ENCODE measurements at regions not wholly inside any gene's neighbourhood (a gene's known extent, or its start where the extent isn't known, plus 50 kb on each side); places are given as distances from the start of the nearest gene placed in this dataset.
"Not testable (repeated sequence)": the region's sequence is repeated elsewhere in the genome, so short reads cannot be mapped to it uniquely, and the experiment has no call there.

DNA sequence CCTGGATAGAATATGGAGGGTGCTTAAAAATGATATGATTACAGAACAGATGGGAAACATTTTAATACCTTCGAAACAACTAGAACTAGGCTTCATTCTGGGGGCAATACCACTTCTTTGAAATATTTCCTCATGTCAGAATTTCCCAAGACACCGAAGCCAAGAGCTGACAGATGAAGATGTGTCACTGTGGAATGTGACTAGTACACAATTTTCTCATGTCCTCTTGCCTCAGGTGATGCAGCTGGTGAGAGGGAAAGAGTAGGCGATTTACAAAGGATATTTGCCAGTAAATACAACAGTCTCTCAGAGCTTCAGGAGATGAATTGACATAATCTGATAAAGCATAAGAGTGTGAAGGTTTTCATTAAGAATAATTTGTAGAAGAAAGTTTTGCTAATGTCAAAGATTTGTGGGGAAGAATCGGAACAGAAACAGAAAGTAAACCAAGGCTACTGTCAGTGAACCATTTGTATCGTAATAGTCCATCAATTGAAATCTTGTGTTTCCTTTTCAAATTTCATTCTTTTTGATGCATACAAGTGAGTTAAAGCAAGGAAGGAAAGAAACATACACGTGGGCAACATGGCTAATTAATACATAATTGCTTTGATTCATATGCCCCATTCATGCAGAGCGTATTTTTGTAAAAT lies 164.7 kb upstream of the CCN2 start:
- H3K9ac ChIP-seq (ENCODE audit: low read length) = peak overlapping the region; percentile 25
- H3K79me2 ChIP-seq (ENCODE audit: control insufficient read depth, insufficient read depth, low read length) = no peaks in the 10 kb centered on the region
- POLR2A ChIA-PET = no interaction called here
- intact Hi-C loops (cut with micrococcal nuclease) = no loop called here
- Mint-ChIP-seq H3K4me1 (peaks cover 2% of the 10 kb centered on the region), H3K27me3 (no peaks in the 10 kb centered on the region), H3K4me3 (peak overlapping the region; percentile 44), H3K9me3 (ENCODE audit: insufficient read depth) (peaks cover 5% of the 10 kb centered on the region), H3K27ac (no peak overlapping the region)
- no peak overlapping the region for H3K27ac ChIP-seq (ENCODE audit: low read length in 2 of 2)
- H3K4me1 ChIP-seq (ENCODE audit: control insufficient read depth in 2 of 2, insufficient read depth in 2 of 2, low read length in 2 of 2) = no peaks in the 10 kb centered on the region
- TF ChIP-seq EZH2 (IDR thresholded peaks at IDR 0.05; ENCODE audit: borderline replicate concordance, insufficient read depth, low read depth, low read length, poor library complexity, severe bottlenecking) = no peak
- TF ChIP-seq, protein P1, sequence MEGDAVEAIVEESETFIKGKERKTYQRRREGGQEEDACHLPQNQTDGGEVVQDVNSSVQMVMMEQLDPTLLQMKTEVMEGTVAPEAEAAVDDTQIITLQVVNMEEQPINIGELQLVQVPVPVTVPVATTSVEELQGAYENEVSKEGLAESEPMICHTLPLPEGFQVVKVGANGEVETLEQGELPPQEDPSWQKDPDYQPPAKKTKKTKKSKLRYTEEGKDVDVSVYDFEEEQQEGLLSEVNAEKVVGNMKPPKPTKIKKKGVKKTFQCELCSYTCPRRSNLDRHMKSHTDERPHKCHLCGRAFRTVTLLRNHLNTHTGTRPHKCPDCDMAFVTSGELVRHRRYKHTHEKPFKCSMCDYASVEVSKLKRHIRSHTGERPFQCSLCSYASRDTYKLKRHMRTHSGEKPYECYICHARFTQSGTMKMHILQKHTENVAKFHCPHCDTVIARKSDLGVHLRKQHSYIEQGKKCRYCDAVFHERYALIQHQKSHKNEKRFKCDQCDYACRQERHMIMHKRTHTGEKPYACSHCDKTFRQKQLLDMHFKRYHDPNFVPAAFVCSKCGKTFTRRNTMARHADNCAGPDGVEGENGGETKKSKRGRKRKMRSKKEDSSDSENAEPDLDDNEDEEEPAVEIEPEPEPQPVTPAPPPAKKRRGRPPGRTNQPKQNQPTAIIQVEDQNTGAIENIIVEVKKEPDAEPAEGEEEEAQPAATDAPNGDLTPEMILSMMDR (IDR thresholded peaks at IDR 0.05) = no peak
- H2AFZ ChIP-seq (ENCODE audit: insufficient read depth, low read depth, low read length, poor library complexity, severe bottlenecking) = peak overlapping the region; percentile 41
- CTCF ChIA-PET = no interaction called here
- peak overlapping the region in 1 of 5 experiments; percentile 27 for H3K4me3 ChIP-seq (ENCODE audit: control extremely low read depth in 1 of 5, extremely low read depth in 1 of 5, insufficient read depth in 1 of 5, low read depth in 2 of 5, low read length in 4 of 5)
- ATAC-seq (ENCODE audit: low read depth) = no peak
- no peaks in the 10 kb centered on the region for H3K27me3 ChIP-seq (replicated peaks in 1 of 4; ENCODE audit: control extremely low read depth in 1 of 4, control insufficient read depth in 3 of 4, insufficient read depth in 4 of 4, low read length in 3 of 4)
- H4K20me1 ChIP-seq (ENCODE audit: control insufficient read depth, insufficient read depth, low read length, poor library complexity, severe bottlenecking) = no peaks in the 10 kb centered on the region
- DNase-seq = no peak
- peaks cover 0 to 2% (median 0%) of the 10 kb centered on the region in 3 donors for H3K9me3 ChIP-seq (ENCODE audit: control extremely low read depth in 1 of 3, control insufficient read depth in 2 of 3, insufficient read depth in 1 of 3, low read length in 2 of 3)
- WGBS (ENCODE audit: insufficient coverage) = no CpG with 5 or more reads among the region's 7 CpGs
- no peaks in the 10 kb centered on the region for H3K36me3 ChIP-seq (replicated peaks in 1 of 2; ENCODE audit: control extremely low read depth in 1 of 2, control insufficient read depth in 1 of 2, extremely low read depth in 1 of 2, insufficient read depth in 2 of 2, low read length in 1 of 2)
- peak overlapping the region; percentile 23 for H3K4me2 ChIP-seq (replicated peaks; ENCODE audit: low read depth, low read length, poor library complexity, severe bottlenecking)

DNA sequence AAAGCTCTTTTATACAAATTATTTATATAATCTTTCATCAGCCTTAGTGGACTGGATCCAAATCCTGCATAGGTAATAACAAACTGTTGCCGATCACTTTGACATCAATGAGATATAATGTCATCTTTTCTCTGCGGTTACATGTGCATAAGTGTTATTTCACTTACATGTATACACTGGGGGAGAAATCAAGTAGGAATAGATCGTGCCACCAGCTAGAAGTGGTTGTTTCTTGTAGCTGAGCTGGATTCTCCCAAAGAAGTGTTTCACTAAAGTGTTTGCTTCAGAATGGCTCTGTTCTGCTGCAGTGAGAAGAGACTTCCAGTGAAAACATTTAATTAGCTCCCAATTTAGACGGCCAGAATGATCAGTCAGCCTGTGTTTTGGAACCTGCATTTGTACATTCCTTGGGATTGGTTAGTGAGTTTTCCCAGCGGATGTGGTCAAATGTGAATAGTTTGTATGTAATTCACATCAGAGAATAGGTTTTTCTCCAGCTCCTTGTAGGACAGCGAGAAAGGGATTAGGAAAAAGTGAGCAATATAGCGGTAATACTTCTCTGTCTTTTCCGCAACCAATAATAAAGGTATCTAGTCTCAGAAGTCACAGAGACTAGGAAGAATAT lies 163.1 kb upstream of the CCN2 start:
- H3K4me1 Mint-ChIP-seq = peaks cover 2% of the 10 kb centered on the region
- no peak overlapping the region for H3K27ac Mint-ChIP-seq
- no peak for DNase-seq
- no peak overlapping the region for H3K4me3 ChIP-seq (ENCODE audit: control extremely low read depth in 1 of 5, extremely low read depth in 1 of 5, insufficient read depth in 1 of 5, low read depth in 2 of 5, low read length in 4 of 5)
- H3K4me3 Mint-ChIP-seq = no peak overlapping the region
- POLR2A ChIA-PET = no interaction called here
- peaks cover 0 to 15% (median 13%) of the 10 kb centered on the region in 3 donors for H3K9me3 ChIP-seq (ENCODE audit: control extremely low read depth in 1 of 3, control insufficient read depth in 2 of 3, insufficient read depth in 1 of 3, low read length in 2 of 3)
- H3K79me2 ChIP-seq (ENCODE audit: control insufficient read depth, insufficient read depth, low read length) = no peaks in the 10 kb centered on the region
- peaks cover 14% of the 10 kb centered on the region for H3K9me3 Mint-ChIP-seq (ENCODE audit: insufficient read depth)
- H3K4me2 ChIP-seq (replicated peaks; ENCODE audit: low read depth, low read length, poor library complexity, severe bottlenecking) = no peak overlapping the region
- no peak overlapping the region for H3K9ac ChIP-seq (ENCODE audit: low read length)
- no peaks in the 10 kb centered on the region for H3K27me3 ChIP-seq (replicated peaks in 1 of 4; ENCODE audit: control extremely low read depth in 1 of 4, control insufficient read depth in 3 of 4, insufficient read depth in 4 of 4, low read length in 3 of 4)
- H3K27me3 Mint-ChIP-seq = no peaks in the 10 kb centered on the region
- H4K20me1 ChIP-seq (ENCODE audit: control insufficient read depth, insufficient read depth, low read length, poor library complexity, severe bottlenecking) = no peaks in the 10 kb centered on the region
- intact Hi-C loops (cut with micrococcal nuclease) = no loop called here
- ATAC-seq (ENCODE audit: low read depth) = no peak
- no peak overlapping the region for H3K27ac ChIP-seq (ENCODE audit: low read length in 2 of 2)
- TF ChIP-seq, protein P1 (IDR thresholded peaks at IDR 0.05) = no peak
- no peak for TF ChIP-seq EZH2 (IDR thresholded peaks at IDR 0.05; ENCODE audit: borderline replicate concordance, insufficient read depth, low read depth, low read length, poor library complexity, severe bottlenecking)
- WGBS (ENCODE audit: insufficient coverage) = 93% methylated on average over 3 of the region's 8 CpGs
- no peak overlapping the region for H2AFZ ChIP-seq (ENCODE audit: insufficient read depth, low read depth, low read length, poor library complexity, severe bottlenecking)
- no peaks in the 10 kb centered on the region for H3K4me1 ChIP-seq (ENCODE audit: control insufficient read depth in 2 of 2, insufficient read depth in 2 of 2, low read length in 2 of 2)
- H3K36me3 ChIP-seq (replicated peaks in 1 of 2; ENCODE audit: control extremely low read depth in 1 of 2, control insufficient read depth in 1 of 2, extremely low read depth in 1 of 2, insufficient read depth in 2 of 2, low read length in 1 of 2) = no peaks in the 10 kb centered on the region
- CTCF ChIA-PET = no interaction called here

DNA sequence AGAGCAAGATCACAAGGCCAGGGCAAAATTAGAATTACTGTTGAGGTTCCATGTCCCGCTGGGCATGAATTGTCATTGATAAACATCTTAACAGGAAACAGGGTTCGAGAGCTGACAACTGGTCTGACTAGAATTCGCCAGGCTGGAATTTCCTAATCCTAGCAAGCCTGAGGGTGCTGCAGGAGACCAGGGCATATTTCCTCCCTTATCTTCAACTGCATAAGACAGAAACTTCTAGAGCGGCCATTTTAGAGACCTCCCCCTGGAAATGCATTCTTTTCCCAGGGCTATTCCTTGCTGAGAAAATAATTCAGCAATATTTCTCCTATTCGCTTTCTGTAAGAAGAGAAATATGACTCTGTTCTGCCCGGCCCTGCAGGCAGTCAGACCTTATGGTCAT lies 158.6 kb upstream of the CCN2 start:
- H3K27ac Mint-ChIP-seq; H3K4me3 ChIP-seq (ENCODE audit: control extremely low read depth in 1 of 5, extremely low read depth in 1 of 5, insufficient read depth in 1 of 5, low read depth in 2 of 5, low read length in 4 of 5): not testable (repeated sequence)

More for the DNA sequence above, 158.6 kb upstream of the CCN2 start:
- H3K4me2 ChIP-seq (replicated peaks; ENCODE audit: low read depth, low read length, poor library complexity, severe bottlenecking); H3K9ac ChIP-seq (ENCODE audit: low read length); H3K79me2 ChIP-seq (ENCODE audit: control insufficient read depth, insufficient read depth, low read length); H3K36me3 ChIP-seq (replicated peaks in 1 of 2; ENCODE audit: control extremely low read depth in 1 of 2, control insufficient read depth in 1 of 2, extremely low read depth in 1 of 2, insufficient read depth in 2 of 2, low read length in 1 of 2); H3K27me3 Mint-ChIP-seq; H3K27ac ChIP-seq (ENCODE audit: low read length in 2 of 2); H3K4me3 Mint-ChIP-seq; POLR2A ChIA-PET; H3K27me3 ChIP-seq (replicated peaks in 1 of 4; ENCODE audit: control extremely low read depth in 1 of 4, control insufficient read depth in 3 of 4, insufficient read depth in 4 of 4, low read length in 3 of 4); ATAC-seq (ENCODE audit: low read depth); CTCF ChIA-PET; H3K4me1 Mint-ChIP-seq; H4K20me1 ChIP-seq (ENCODE audit: control insufficient read depth, insufficient read depth, low read length, poor library complexity, severe bottlenecking); H3K4me1 ChIP-seq (ENCODE audit: control insufficient read depth in 2 of 2, insufficient read depth in 2 of 2, low read length in 2 of 2); intact Hi-C loops (cut with micrococcal nuclease); H2AFZ ChIP-seq (ENCODE audit: insufficient read depth, low read depth, low read length, poor library complexity, severe bottlenecking): not testable (repeated sequence)
- H3K9me3 ChIP-seq (ENCODE audit: control extremely low read depth in 1 of 3, control insufficient read depth in 2 of 3, insufficient read depth in 1 of 3, low read length in 2 of 3) = peaks cover 1 to 22% (median 20%) of the 10 kb centered on the region in 3 donors
- DNase-seq = peak; percentile 14
- H3K9me3 Mint-ChIP-seq (ENCODE audit: insufficient read depth) = peaks cover 17% of the 10 kb centered on the region
- 98% methylated on average over 5 of the region's 6 CpGs for WGBS (ENCODE audit: insufficient coverage)

Measured in B cell (primary cell).